Esophagus squamous epithelium (tissue), 4 donors: ENCODE measurements at regions not wholly inside any gene's neighbourhood (a gene's known extent, or its start where the extent isn't known, plus 50 kb on each side); places are given as distances from the start of the nearest gene placed in this dataset.

ENCODE experiments used
- POLR2A ChIP-seq, 4 donors: fragments of 450-650 bp; IDR thresholded peaks; one replicate each; pipeline ENCODE4 v1.6.1; 2017; ENCODE audit warnings: antibody characterized with exemption in 4 of 4, mild to moderate bottlenecking in 4 of 4, moderate library complexity in 3 of 4
- TF ChIP-seq, protein P1 (sequence below), 6 experiments: fragments of 450-650 bp in 4 of 6; fragments of 200-600 bp in 2 of 6; sonication (generic) in 2 of 6; IDR thresholded peaks; one replicate each; pipeline ENCODE4 v1.5.1; 2016 to 2019; ENCODE audit warnings: antibody characterized with exemption in 6 of 6, mild to moderate bottlenecking in 4 of 6, moderate library complexity in 4 of 6

DNA sequence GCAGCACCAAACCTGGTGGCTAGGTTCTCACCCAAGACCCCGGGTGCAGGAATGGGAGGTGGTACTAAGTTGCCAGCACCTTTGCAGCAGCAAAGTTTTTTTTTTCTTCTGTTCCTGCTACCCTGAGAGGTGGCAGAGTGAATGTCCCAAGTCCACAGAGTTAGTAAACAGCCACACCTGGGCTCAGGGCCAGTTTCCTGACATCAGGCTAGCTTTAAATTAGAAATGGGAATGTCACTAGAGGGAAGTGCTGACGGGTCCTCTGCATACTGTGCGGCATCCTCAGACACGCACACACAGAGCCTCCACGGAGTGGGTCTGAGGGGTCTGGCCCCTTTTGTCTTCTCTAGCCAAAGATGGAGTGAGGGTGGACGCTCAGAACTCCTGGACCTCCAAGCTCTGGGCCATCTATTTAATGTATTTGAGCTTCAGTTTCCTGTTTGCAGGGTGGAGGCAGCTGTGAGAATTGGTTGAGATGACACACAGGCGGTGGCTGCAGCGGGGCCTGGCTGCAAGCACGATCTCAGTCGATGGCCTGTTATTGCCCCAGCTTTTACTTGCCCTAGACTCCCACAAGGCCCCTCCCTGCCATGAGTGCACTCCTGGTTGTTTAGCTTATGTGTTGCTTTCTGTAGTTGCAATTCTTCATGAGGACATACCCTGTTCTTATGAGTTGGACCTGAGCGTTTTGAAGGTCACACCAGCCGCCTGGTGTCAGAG lies 751.4 kb upstream of the HS6ST1 start:
- TF ChIP-seq, protein P1, sequence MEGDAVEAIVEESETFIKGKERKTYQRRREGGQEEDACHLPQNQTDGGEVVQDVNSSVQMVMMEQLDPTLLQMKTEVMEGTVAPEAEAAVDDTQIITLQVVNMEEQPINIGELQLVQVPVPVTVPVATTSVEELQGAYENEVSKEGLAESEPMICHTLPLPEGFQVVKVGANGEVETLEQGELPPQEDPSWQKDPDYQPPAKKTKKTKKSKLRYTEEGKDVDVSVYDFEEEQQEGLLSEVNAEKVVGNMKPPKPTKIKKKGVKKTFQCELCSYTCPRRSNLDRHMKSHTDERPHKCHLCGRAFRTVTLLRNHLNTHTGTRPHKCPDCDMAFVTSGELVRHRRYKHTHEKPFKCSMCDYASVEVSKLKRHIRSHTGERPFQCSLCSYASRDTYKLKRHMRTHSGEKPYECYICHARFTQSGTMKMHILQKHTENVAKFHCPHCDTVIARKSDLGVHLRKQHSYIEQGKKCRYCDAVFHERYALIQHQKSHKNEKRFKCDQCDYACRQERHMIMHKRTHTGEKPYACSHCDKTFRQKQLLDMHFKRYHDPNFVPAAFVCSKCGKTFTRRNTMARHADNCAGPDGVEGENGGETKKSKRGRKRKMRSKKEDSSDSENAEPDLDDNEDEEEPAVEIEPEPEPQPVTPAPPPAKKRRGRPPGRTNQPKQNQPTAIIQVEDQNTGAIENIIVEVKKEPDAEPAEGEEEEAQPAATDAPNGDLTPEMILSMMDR (IDR thresholded peaks at IDR 0.05) = no peak
- TF ChIP-seq POLR2A (IDR thresholded peaks at IDR 0.05) = no peak
